MM.1S (cell line): ENCODE measurements at regions not wholly inside any gene's neighbourhood (a gene's known extent, or its start where the extent isn't known, plus 50 kb on each side); places are given as distances from the start of the nearest gene placed in this dataset.

Experiments used
- DNase-seq: peaks from one replicate; pipeline ENCODE4 v3.0.0-alpha.2; 2015
- H2AFZ ChIP-seq: fragments of 300-600 bp; sonication (generic); 2 replicates; pipeline ENCODE4 v1.6.0; 2016; ENCODE audit warnings: antibody characterized with exemption, low read length
- H3F3A ChIP-seq: fragments of 300-600 bp; sonication (generic); 2 replicates; pipeline ENCODE4 v1.6.1; 2016; ENCODE audit warnings: mild to moderate bottlenecking, antibody characterized with exemption, low read length, moderate library complexity, mixed read lengths; ENCODE audit not compliant: insufficient read depth
- H3K27ac ChIP-seq: fragments of 300-600 bp; sonication (generic); 2 replicates; pipeline ENCODE4 v1.5.1; 2016; ENCODE audit warnings: mild to moderate bottlenecking, low read length
- H3K27me3 ChIP-seq: fragments of 300-600 bp; sonication (generic); replicated peaks from 2 replicates; pipeline ENCODE4 v1.6.0; 2016; ENCODE audit warnings: low read length; ENCODE audit not compliant: insufficient read depth
- H3K36me3 ChIP-seq: fragments of 300-600 bp; sonication (generic); replicated peaks from 2 replicates; pipeline ENCODE4 v1.6.1; 2016; ENCODE audit warnings: mild to moderate bottlenecking, low read length, mixed read lengths; ENCODE audit not compliant: insufficient read depth
- H3K4me1 ChIP-seq: fragments of 300-600 bp; sonication (generic); 2 replicates; pipeline ENCODE4 v1.6.1; 2016; ENCODE audit warnings: low read length, mixed read lengths
- H3K4me2 ChIP-seq: fragments of 300-600 bp; sonication (generic); 2 replicates; pipeline ENCODE4 v1.6.0; 2016; ENCODE audit warnings: low read depth, low read length
- H3K4me3 ChIP-seq: fragments of 300-600 bp; sonication (generic); 2 replicates; pipeline ENCODE4 v1.5.1; 2016; ENCODE audit warnings: low read length, mixed read lengths
- H3K79me2 ChIP-seq: fragments of 300-600 bp; sonication (generic); 2 replicates; pipeline ENCODE4 v1.6.1; 2016; ENCODE audit warnings: mixed run types, low read length, mixed read lengths
- H3K9ac ChIP-seq: fragments of 300-600 bp; sonication (generic); 2 replicates; pipeline ENCODE4 v1.6.1; 2016; ENCODE audit warnings: low read length, mixed read lengths
- H3K9me2 ChIP-seq: fragments of 300-600 bp; sonication (generic); replicated peaks from 2 replicates; pipeline ENCODE4 v1.6.1; 2016; ENCODE audit warnings: mild to moderate bottlenecking, low read length, mixed read lengths; ENCODE audit not compliant: insufficient read depth
- H3K9me3 ChIP-seq: fragments of 300-600 bp; sonication (generic); replicated peaks from 2 replicates; pipeline ENCODE4 v1.6.1; 2016; ENCODE audit warnings: mild to moderate bottlenecking, low read length, mixed read lengths; ENCODE audit not compliant: insufficient read depth
- H4K20me1 ChIP-seq: fragments of 300-600 bp; sonication (generic); 2 replicates; pipeline ENCODE4 v1.6.1; 2016; ENCODE audit warnings: mild to moderate bottlenecking, low read length, moderate library complexity, mixed read lengths; ENCODE audit not compliant: insufficient read depth
- EZH2 ChIP-seq: fragments of 300-600 bp; sonication (generic); optimal IDR thresholded peaks from 2 replicates; pipeline ENCODE3; 2017; ENCODE audit warnings: low read depth, mild to moderate bottlenecking, antibody characterized with exemption, low read length, mixed read lengths
- EZH2phosphoT487 ChIP-seq: fragments of 300-600 bp; sonication (generic); IDR thresholded peaks from 2 replicates; pipeline ENCODE4 v1.6.1; 2018; ENCODE audit warnings: antibody characterized with exemption, low read length
- TF ChIP-seq, protein P1 (sequence below): fragments of 300-600 bp; sonication (generic); IDR thresholded peaks from 2 replicates; pipeline ENCODE4 v1.5.1; 2016; ENCODE audit warnings: antibody characterized with exemption, low read length, mixed read lengths

DNA sequence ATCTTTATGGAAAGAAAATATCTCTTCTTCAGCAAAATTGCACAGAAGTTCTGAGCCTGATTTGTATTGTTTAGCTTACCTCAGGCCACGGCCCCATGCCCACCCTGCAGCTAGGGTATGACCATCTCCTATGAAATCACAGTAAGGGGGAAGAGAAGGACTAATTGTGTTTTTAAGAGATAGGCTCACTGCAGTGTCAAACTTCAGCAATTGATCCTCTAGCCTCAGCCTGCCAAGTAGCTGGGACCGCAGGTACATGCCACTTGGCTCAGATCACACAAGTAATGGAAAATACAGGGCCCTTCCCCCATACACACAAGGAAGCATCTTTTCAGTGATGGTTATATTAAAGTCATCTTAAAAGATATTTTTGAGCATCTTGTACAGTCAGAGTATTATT, 60.0 kb downstream of the DMAC1 start:
- no peak for DNase-seq
- Histone ChIP-seq H4K20me1 (no peaks in the 10 kb centered on the region), H3K9ac (no peak overlapping the region), H2AFZ (no peak overlapping the region), H3K27me3 (no peaks in the 10 kb centered on the region), H3K36me3 (no peaks in the 10 kb centered on the region), H3K27ac (no peak overlapping the region), H3K4me1 (no peaks in the 10 kb centered on the region), H3K4me2 (no peak overlapping the region), H3K4me3 (no peak overlapping the region), H3K9me2 (no peaks in the 10 kb centered on the region), H3K9me3 (no peaks in the 10 kb centered on the region), H3F3A (no peaks in the 10 kb centered on the region), H3K79me2 (no peaks in the 10 kb centered on the region)
- TF ChIP-seq, protein P1, sequence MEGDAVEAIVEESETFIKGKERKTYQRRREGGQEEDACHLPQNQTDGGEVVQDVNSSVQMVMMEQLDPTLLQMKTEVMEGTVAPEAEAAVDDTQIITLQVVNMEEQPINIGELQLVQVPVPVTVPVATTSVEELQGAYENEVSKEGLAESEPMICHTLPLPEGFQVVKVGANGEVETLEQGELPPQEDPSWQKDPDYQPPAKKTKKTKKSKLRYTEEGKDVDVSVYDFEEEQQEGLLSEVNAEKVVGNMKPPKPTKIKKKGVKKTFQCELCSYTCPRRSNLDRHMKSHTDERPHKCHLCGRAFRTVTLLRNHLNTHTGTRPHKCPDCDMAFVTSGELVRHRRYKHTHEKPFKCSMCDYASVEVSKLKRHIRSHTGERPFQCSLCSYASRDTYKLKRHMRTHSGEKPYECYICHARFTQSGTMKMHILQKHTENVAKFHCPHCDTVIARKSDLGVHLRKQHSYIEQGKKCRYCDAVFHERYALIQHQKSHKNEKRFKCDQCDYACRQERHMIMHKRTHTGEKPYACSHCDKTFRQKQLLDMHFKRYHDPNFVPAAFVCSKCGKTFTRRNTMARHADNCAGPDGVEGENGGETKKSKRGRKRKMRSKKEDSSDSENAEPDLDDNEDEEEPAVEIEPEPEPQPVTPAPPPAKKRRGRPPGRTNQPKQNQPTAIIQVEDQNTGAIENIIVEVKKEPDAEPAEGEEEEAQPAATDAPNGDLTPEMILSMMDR, result no peak
- TF ChIP-seq EZH2 (no peak), EZH2phosphoT487 (no peak)

DNA sequence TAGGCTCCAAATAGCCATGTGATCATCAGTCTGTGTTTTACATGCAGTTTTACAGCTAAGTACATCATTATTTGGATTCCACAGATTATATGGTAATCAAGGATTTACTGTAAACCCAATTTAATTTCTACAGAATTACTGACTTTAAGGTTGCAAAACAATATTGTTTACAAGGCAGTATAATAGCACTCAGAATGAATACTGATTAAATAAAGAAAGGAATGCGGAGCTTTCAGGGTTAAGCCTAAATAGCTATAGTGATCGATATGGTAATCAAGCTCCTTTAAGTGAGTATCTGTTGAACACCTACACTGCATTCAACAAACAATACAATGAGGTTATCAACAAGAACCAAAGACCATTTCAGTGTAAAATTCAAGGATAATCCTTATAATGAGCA, 64.3 kb downstream of the DMAC1 start:
- H3K27ac ChIP-seq, result no peak overlapping the region
- TF ChIP-seq EZH2 (no peak), EZH2phosphoT487 (no peak)
- TF ChIP-seq, protein P1, result no peak
- no peaks in the 10 kb centered on the region for H3K9me2 ChIP-seq
- H3K4me2 ChIP-seq, result no peak overlapping the region
- no peak for DNase-seq
- H3K9ac ChIP-seq, result no peak overlapping the region
- no peak overlapping the region for H3K4me3 ChIP-seq
- no peaks in the 10 kb centered on the region for H3K9me3 ChIP-seq
- H3K36me3 ChIP-seq, result no peaks in the 10 kb centered on the region
- H3K79me2 ChIP-seq, result no peaks in the 10 kb centered on the region
- no peaks in the 10 kb centered on the region for H3F3A ChIP-seq
- no peaks in the 10 kb centered on the region for H4K20me1 ChIP-seq
- H3K27me3 ChIP-seq, result no peaks in the 10 kb centered on the region
- H2AFZ ChIP-seq, result no peak overlapping the region
- no peaks in the 10 kb centered on the region for H3K4me1 ChIP-seq

DNA sequence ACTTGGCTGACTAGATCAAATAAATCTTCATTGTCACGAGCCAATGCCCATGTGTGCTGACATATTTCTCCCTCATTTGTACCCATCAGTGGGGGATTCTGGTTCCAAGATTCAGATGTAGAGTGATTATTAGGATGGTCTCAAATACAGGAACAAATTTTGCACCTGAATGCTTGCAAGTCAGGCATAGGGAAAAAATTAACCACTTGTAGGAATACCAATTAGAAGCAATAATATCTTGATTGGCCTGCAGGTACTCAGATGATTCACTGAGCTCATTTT, 69.5 kb downstream of the DMAC1 start:
- Histone ChIP-seq H3K27me3 (no peaks in the 10 kb centered on the region), H3K27ac (no peak overlapping the region), H2AFZ (no peak overlapping the region), H3K9me3 (no peaks in the 10 kb centered on the region), H3K4me3 (no peak overlapping the region), H3K36me3 (no peaks in the 10 kb centered on the region), H3F3A (no peaks in the 10 kb centered on the region), H4K20me1 (no peaks in the 10 kb centered on the region), H3K79me2 (no peaks in the 10 kb centered on the region), H3K9ac (no peak overlapping the region), H3K4me1 (no peaks in the 10 kb centered on the region), H3K4me2 (no peak overlapping the region), H3K9me2 (no peaks in the 10 kb centered on the region)
- TF ChIP-seq EZH2phosphoT487 (no peak), EZH2 (no peak)
- TF ChIP-seq, protein P1, result no peak
- no peak for DNase-seq
